Testis (tissue), 2 donors: ENCODE measurements at regions not wholly inside any gene's neighbourhood (a gene's known extent, or its start where the extent isn't known, plus 50 kb on each side); places are given as distances from the start of the nearest gene placed in this dataset.

ENCODE experiments used
- DNase-seq: peaks from one replicate; pipeline ENCODE4 v3.0.0-alpha.2; 2019
- H3K27ac ChIP-seq, 2 donors: fragments of 200-600 bp; sonication (generic); one replicate each; pipeline ENCODE4 v1.5.1; 2019
- H3K27me3 ChIP-seq: fragments of 200-600 bp; sonication (generic); one replicate; pipeline ENCODE4 v1.5.1; 2019
- H3K36me3 ChIP-seq: fragments of 200-600 bp; sonication (generic); one replicate; pipeline ENCODE4 v1.5.1; 2017; ENCODE audit warnings: low read depth; ENCODE audit errors: missing control alignments
- H3K4me1 ChIP-seq: fragments of 200-600 bp; sonication (generic); one replicate; pipeline ENCODE4 v1.5.1; 2019
- H3K4me3 ChIP-seq, 2 donors: fragments of 200-600 bp; sonication (generic); one replicate each; pipeline ENCODE4 v1.5.1; 2017 to 2019
- H3K9me3 ChIP-seq: fragments of 200-600 bp; sonication (generic); one replicate; pipeline ENCODE4 v1.5.1; 2017
- POLR2A ChIP-seq: fragments of 450-650 bp; IDR thresholded peaks from one replicate; pipeline ENCODE4 v1.6.1; 2017; ENCODE audit warnings: antibody characterized with exemption, mild to moderate bottlenecking, moderate library complexity
- WGBS, 2 donors: methylation state at CpG; one replicate each; pipeline ENCODE4 v1.1.5; 2018; 5-methylcytosine and 5-hydroxymethylcytosine counted together
- intact Hi-C: fragments of 100-400 bp; cut with DNase I; formaldehyde crosslinking; loops from one replicate; pipeline ENCODE4 v1.15.1; 2023; ENCODE audit warnings: low total_unique reads
- TF ChIP-seq, protein P1 (sequence below), 3 experiments: fragments of 450-650 bp in 2 of 3; fragments of 200-600 bp in 1 of 3; sonication (generic) in 1 of 3; IDR thresholded peaks; one replicate each; pipeline ENCODE4 v1.5.1; 2016 to 2019; ENCODE audit warnings: antibody characterized with exemption in 3 of 3, mild to moderate bottlenecking in 2 of 3, moderate library complexity in 1 of 3

DNA sequence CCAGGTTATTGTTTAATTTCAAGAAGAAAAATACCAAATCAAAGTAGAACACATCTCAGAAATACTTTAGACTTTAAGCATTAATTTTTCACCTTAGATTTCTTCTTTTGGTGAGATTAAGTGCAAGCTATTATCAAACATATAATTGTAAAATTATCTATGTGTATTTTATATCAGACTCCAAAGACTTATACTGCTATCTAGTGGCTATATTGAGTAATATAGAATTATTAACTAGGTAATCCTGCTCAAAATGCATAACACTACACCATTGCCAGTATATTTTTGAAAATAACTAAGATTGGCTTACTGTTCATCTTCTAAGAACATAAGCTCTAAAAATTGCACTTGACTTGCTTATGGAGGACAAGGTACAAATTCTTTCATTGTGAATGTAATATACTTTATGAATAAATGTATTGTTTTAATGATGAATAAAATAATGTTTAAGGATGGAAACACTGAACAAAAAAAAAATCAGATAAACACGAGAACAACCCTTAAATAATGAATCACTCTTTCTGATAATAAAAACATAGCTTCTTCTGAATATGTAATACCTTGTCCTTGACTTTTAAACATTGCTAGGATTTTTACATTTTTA is 86.7 kb upstream of the GNAI1 start:
- intact Hi-C loops = no loop called here
- H3K36me3 ChIP-seq = no peaks in the 10 kb centered on the region
- no peak for DNase-seq
- H3K9me3 ChIP-seq = no peaks in the 10 kb centered on the region
- no peaks in the 10 kb centered on the region for H3K27me3 ChIP-seq
- H3K4me1 ChIP-seq = no peaks in the 10 kb centered on the region
- no peak overlapping the region for H3K27ac ChIP-seq
- 37 to 56% methylated on average over 1 of the region's 1 CpG for WGBS, 2 donors
- H3K4me3 ChIP-seq = no peak overlapping the region
- TF ChIP-seq, protein P1, sequence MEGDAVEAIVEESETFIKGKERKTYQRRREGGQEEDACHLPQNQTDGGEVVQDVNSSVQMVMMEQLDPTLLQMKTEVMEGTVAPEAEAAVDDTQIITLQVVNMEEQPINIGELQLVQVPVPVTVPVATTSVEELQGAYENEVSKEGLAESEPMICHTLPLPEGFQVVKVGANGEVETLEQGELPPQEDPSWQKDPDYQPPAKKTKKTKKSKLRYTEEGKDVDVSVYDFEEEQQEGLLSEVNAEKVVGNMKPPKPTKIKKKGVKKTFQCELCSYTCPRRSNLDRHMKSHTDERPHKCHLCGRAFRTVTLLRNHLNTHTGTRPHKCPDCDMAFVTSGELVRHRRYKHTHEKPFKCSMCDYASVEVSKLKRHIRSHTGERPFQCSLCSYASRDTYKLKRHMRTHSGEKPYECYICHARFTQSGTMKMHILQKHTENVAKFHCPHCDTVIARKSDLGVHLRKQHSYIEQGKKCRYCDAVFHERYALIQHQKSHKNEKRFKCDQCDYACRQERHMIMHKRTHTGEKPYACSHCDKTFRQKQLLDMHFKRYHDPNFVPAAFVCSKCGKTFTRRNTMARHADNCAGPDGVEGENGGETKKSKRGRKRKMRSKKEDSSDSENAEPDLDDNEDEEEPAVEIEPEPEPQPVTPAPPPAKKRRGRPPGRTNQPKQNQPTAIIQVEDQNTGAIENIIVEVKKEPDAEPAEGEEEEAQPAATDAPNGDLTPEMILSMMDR (IDR thresholded peaks at IDR 0.05) = peak in 1 of 3 experiments; percentile 33
- TF ChIP-seq POLR2A = no peak

DNA sequence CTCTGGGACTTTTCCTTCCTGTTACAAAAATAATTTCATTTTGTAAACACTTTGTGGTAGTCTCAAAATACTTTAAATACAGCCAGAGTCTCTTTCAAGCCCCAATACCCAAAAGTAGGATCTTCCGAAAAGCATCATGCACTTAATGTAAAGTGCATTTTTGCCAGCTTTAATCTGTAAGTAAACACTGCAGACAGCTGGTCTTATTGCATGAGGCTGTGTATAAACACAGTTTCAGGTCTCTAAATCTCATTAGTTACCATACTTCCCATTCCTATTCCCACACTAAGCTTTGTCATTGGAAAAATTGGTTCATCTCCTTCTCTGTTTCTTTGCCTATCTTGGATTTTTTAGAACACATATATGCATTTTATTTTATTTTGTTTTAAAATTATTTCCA is 87.6 kb upstream of the GNAI1 start:
- no peak overlapping the region for H3K27ac ChIP-seq
- H3K27me3 ChIP-seq = no peaks in the 10 kb centered on the region
- no peaks in the 10 kb centered on the region for H3K36me3 ChIP-seq
- intact Hi-C loops = no loop called here
- H3K4me1 ChIP-seq = no peaks in the 10 kb centered on the region
- TF ChIP-seq POLR2A = no peak
- TF ChIP-seq, protein P1 (IDR thresholded peaks at IDR 0.05) = no peak
- no peak overlapping the region for H3K4me3 ChIP-seq
- WGBS, 2 donors = 90 to 93% methylated on average over 1 of the region's 1 CpG
- DNase-seq = no peak
- H3K9me3 ChIP-seq = no peaks in the 10 kb centered on the region

DNA sequence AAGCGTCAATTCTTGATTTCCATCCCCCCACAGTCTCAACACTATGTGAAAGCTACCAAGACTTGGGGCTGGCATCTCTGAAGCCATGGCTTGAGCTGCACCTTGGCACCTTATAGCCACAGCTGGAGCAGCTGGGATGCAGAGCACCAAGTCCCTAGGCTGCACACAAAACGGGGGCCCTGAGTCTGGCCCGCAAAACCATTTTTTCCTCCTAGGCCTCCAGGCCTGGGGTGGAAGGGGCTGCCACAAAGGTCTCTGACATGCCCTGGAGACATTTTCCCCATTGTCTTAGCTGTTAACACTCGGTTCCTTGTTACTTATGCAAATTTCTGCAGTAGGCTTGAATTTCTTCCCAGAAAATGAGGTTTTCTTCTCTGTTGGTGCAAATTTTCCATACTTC is 89.8 kb upstream of the GNAI1 start:
- TF ChIP-seq, protein P1 (IDR thresholded peaks at IDR 0.05) = no peak
- TF ChIP-seq POLR2A = no peak

DNA sequence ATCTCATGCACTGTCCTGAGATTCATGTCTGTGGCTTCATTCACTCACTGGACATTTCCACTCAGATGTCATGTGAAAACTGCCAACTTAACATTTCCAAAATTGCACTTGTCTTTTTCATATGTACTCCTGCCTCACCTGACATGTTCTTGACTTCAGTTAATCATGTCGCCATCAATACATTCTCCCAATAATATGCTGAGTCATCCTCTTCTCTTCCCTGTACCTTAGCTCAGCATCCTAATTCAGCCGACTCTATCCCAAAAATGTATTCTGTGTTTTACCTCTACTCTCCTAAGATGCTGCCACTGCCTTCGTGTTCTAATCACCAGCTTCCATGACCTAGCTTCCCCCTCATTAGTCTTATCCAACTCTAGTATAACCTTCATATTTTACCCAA is 93.9 kb upstream of the GNAI1 start:
- 70 to 88% methylated on average over 3 of the region's 3 CpGs for WGBS, 2 donors

More for the DNA sequence above, 89.8 kb upstream of the GNAI1 start:
- Histone ChIP-seq H3K9me3 (no peaks in the 10 kb centered on the region), H3K4me1 (no peaks in the 10 kb centered on the region), H3K4me3 (no peak overlapping the region), H3K27ac (no peak overlapping the region), H3K27me3 (no peaks in the 10 kb centered on the region), H3K36me3 (no peaks in the 10 kb centered on the region)
- WGBS, 2 donors = 85 to 91% methylated on average over 4 of the region's 4 CpGs
- intact Hi-C loops = no loop called here
- no peak for DNase-seq

More for the DNA sequence above, 93.9 kb upstream of the GNAI1 start:
- no peak overlapping the region for H3K4me3 ChIP-seq
- H3K36me3 ChIP-seq = no peaks in the 10 kb centered on the region
- no peak overlapping the region for H3K27ac ChIP-seq
- no peaks in the 10 kb centered on the region for H3K27me3 ChIP-seq
- intact Hi-C loops = no loop called here
- TF ChIP-seq POLR2A = no peak
- TF ChIP-seq, protein P1 (IDR thresholded peaks at IDR 0.05) = no peak
- no peaks in the 10 kb centered on the region for H3K9me3 ChIP-seq
- no peaks in the 10 kb centered on the region for H3K4me1 ChIP-seq
- DNase-seq = no peak
